T-cell (primary cell): ENCODE measurements at regions not wholly inside any gene's neighbourhood (a gene's known extent, or its start where the extent isn't known, plus 50 kb on each side); places are given as distances from the start of the nearest gene placed in this dataset.
A peak's percentile ranks its signal among the peaks of the same experiment; 100 is the strongest.
"Not testable (repeated sequence)": the region's sequence is repeated elsewhere in the genome, so short reads cannot be mapped to it uniquely, and the experiment has no call there.

Experiments
- ATAC-seq, 4 experiments: fragments of 200-7000 bp in 3 of 4; fragments of 150-1000 bp in 1 of 4; cut with Tn5 transposase; replicated peaks in 1 of 4; 1 replicate in 3 of 4; 2 replicates in 1 of 4; pipeline ENCODE4 v1.10.0; 2021; ENCODE audit warnings: moderate library complexity in 3 of 4, mild to moderate bottlenecking in 2 of 4, moderate number of reproducible peaks in 1 of 4
- CTCF ChIA-PET, 2 donors: fragments of 300-600 bp; sonication (Branson Sonifier 250); formaldehyde crosslinking; loops; one replicate each; lab custom pipeline; 2022; ENCODE audit warnings: antibody characterized with exemption in 2 of 2; lab: Charles Lee
- POLR2A ChIA-PET, 2 donors: fragments of 300-600 bp; sonication (Branson Sonifier 250); formaldehyde crosslinking; loops; one replicate each; lab custom pipeline; 2022; ENCODE audit warnings: antibody characterized with exemption in 2 of 2; lab: Charles Lee
- DNase-seq, 35 experiments: peaks; one replicate each; pipeline versions ENCODE4 v3.0.0 to v3.0.0-alpha.2; 2013 to 2023
- H3K27ac ChIP-seq: one replicate; pipeline ENCODE4 v1.5.1; 2013; ENCODE audit warnings: low read length
- H3K27me3 ChIP-seq, 2 experiments: replicated peaks in 1 of 2; 1 replicate in 1 of 2; 2 replicates in 1 of 2; pipeline versions ENCODE4 v1.6.1 to v1.7.0; 2013; ENCODE audit warnings: low read length in 1 of 2, mixed read lengths in 1 of 2; ENCODE audit not compliant: control insufficient read depth in 2 of 2, insufficient read depth in 2 of 2; ENCODE audit errors: extremely low read depth in 1 of 2
- H3K36me3 ChIP-seq, 2 donors: 1 replicate in 1 of 2; 2 replicates in 1 of 2; pipeline versions ENCODE4 v1.6.1 to v1.7.0; 2013; ENCODE audit warnings: low read length in 1 of 2; ENCODE audit not compliant: control insufficient read depth in 2 of 2, insufficient read depth in 1 of 2; ENCODE audit errors: extremely low read depth in 1 of 2
- H3K4me1 ChIP-seq, 2 experiments: 1 replicate in 1 of 2; 2 replicates in 1 of 2; pipeline versions ENCODE4 v1.6.1 to v1.7.0; 2013; ENCODE audit warnings: low read length in 2 of 2, mixed read lengths in 1 of 2; ENCODE audit not compliant: insufficient read depth in 2 of 2, control insufficient read depth in 1 of 2; ENCODE audit errors: extremely low read depth in 1 of 2
- H3K4me3 ChIP-seq, 2 donors: 1 replicate in 1 of 2; 2 replicates in 1 of 2; pipeline versions ENCODE4 v1.5.1 to v1.7.0; 2013; ENCODE audit warnings: mild to moderate bottlenecking in 2 of 2, low read length in 1 of 2, moderate library complexity in 1 of 2; ENCODE audit not compliant: control insufficient read depth in 1 of 2; ENCODE audit errors: extremely low read depth in 1 of 2
- H3K9me3 ChIP-seq: 2 replicates; pipeline ENCODE4 v1.7.0; 2013
- H3K27ac Mint-ChIP-seq, 2 donors: one replicate each; pipeline ENCODE4 v1.8.0; 2020 to 2021; ENCODE audit warnings: mild to moderate bottlenecking in 2 of 2, mixed read lengths in 2 of 2
- H3K27me3 Mint-ChIP-seq, 2 donors: one replicate each; pipeline ENCODE4 v1.8.0; 2021 to 2022; ENCODE audit warnings: mixed read lengths in 2 of 2
- H3K36me3 Mint-ChIP-seq: one replicate; pipeline ENCODE4 v1.8.0; 2021; ENCODE audit warnings: mixed read lengths
- H3K4me1 Mint-ChIP-seq, 3 donors: one replicate each; pipeline ENCODE4 v1.8.0; 2020 to 2022; ENCODE audit warnings: mixed read lengths in 3 of 3, mild to moderate bottlenecking in 1 of 3
- H3K4me3 Mint-ChIP-seq, 3 donors: one replicate each; pipeline ENCODE4 v1.8.0; 2020 to 2022; ENCODE audit warnings: mild to moderate bottlenecking in 3 of 3, mixed read lengths in 3 of 3, moderate library complexity in 3 of 3
- H3K9me3 Mint-ChIP-seq, 3 donors: one replicate each; pipeline ENCODE4 v1.8.0; 2020 to 2022; ENCODE audit warnings: mixed read lengths in 3 of 3
- WGBS: methylation state at CpG from one replicate; pipeline ENCODE4 v1.1.5; 2013; ENCODE audit warnings: missing lambda C conversion rate; ENCODE audit not compliant: insufficient coverage; 5-methylcytosine and 5-hydroxymethylcytosine counted together

DNA sequence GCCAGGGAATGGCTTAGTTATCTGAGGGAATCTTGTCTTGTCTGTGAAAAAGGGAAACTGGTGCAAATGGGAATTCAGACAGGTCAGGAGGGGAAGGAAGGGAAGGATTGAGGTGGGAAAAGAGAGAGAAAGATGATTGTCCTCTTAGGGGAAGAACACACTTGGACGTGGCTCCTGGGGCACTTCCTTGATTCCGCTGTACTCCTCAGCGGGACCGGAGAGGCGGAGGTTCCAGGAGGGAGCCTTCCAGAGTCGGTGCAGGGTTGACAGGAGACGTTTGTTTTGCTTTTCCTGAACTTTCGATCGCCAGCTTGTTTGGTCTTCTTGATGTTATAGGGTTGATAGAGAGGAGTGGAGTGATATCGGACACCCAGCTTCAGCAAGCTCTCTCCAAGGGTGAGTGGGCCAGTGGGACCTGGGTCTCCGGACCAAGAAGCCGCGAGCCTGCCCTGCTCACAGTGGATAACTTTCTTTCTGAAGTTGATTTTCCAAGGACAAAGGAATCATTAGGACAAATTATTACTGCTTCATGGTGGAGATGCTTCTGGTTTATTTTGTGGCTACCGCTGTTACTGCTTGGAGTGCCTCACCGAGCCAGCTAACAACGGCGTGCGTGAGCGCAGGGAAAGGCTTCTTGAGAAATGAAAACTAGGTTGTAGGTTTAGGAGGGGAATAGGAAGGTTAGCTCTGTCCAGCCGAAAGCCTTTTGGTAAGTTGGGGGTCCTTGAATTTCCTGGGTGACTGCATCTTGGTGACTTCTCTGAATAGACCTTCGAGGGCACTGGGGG, 52.4 kb upstream of the APOD start:
- WGBS = 88% methylated on average over 2 of the region's 21 CpGs

GRCh38 chr3:195635262-195635873, 51.6 kb upstream of the APOD start:
- peak overlapping the region in 1 of 3 donors; percentile 45 for H3K4me3 Mint-ChIP-seq
- CTCF ChIA-PET, H3K27me3 ChIP-seq, H3K4me1 ChIP-seq, H3K36me3 ChIP-seq, H3K27ac Mint-ChIP-seq, H3K27me3 Mint-ChIP-seq, H3K4me3 ChIP-seq, H3K27ac ChIP-seq, H3K36me3 Mint-ChIP-seq, POLR2A ChIA-PET, H3K9me3 ChIP-seq, H3K9me3 Mint-ChIP-seq: not testable (repeated sequence)
- H3K4me1 Mint-ChIP-seq = peaks cover 0 to 14% (median 9%) of the 10 kb centered on the region in 3 donors
- peak; percentile 3 to 19 (median 12) for ATAC-seq
- peak in 1 of 35 experiments; percentile 2 for DNase-seq
- no CpG with 5 or more reads among the region's 64 CpGs for WGBS

More for the DNA sequence above, 52.4 kb upstream of the APOD start:
- H3K9me3 ChIP-seq, H3K27me3 Mint-ChIP-seq, H3K4me3 ChIP-seq, POLR2A ChIA-PET, H3K27me3 ChIP-seq, H3K9me3 Mint-ChIP-seq, H3K27ac ChIP-seq, H3K36me3 Mint-ChIP-seq, ATAC-seq, CTCF ChIA-PET, H3K4me1 ChIP-seq, H3K36me3 ChIP-seq: not testable (repeated sequence)
- peak overlapping the region in 1 of 2 donors; percentile 81 for H3K27ac Mint-ChIP-seq
- H3K4me3 Mint-ChIP-seq = peak overlapping the region; percentile 37 to 61 (median 45)
- peaks cover 0 to 14% (median 9%) of the 10 kb centered on the region in 3 donors for H3K4me1 Mint-ChIP-seq
- DNase-seq = peak in 1 of 35 experiments; percentile 12

GRCh38 chr3:195634426-195635261, 50.9 kb upstream of the APOD start:
- H3K27me3 Mint-ChIP-seq, POLR2A ChIA-PET, H3K36me3 Mint-ChIP-seq, H3K27ac Mint-ChIP-seq, CTCF ChIA-PET, H3K9me3 ChIP-seq, H3K9me3 Mint-ChIP-seq, H3K27me3 ChIP-seq, H3K36me3 ChIP-seq, H3K4me1 ChIP-seq: not testable (repeated sequence)
- ATAC-seq = peak; percentile 95 to 96 (median 95)
- H3K4me3 ChIP-seq = peak overlapping the region; percentile 51 to 53
- Mint-ChIP-seq H3K4me1 (peaks cover 0 to 14% (median 9%) of the 10 kb centered on the region in 3 donors), H3K4me3 (peak overlapping the region in 1 of 3 donors; percentile 34)
- DNase-seq = peak in 19 of 35 experiments; percentile 19 to 59 (median 39)
- WGBS = no CpG with 5 or more reads among the region's 70 CpGs
- H3K27ac ChIP-seq = peak overlapping the region; percentile 52
